Inflammatory macrophage treated with lipopolysaccharide for 4 hours (primary cell): ENCODE measurements at regions not wholly inside any gene's neighbourhood (a gene's known extent, or its start where the extent isn't known, plus 50 kb on each side); places are given as distances from the start of the nearest gene placed in this dataset.

Experiments used
- DNase-seq: peaks from one replicate; pipeline ENCODE4 v3.0.0-alpha.2; 2020

DNA sequence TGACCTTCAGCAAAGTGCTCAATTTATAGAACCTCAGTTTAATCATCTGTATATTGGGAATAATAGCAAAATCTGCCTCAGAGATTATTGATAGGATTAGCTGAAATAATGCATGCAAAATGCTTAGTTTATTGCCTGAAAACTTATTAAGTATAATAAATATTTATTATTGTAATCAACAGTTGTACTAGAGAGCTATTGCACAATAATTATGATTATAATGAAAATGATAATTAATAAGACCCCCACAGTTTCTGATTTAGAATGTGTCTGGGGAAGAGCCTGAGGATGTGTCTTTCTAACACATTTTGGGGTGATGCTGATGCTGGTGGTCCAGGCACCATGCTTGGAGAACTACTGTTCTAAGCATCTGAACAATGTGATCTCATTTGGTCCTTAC, 419.6 kb downstream of the NPIPA7 start:
- DNase-seq, result no peak

DNA sequence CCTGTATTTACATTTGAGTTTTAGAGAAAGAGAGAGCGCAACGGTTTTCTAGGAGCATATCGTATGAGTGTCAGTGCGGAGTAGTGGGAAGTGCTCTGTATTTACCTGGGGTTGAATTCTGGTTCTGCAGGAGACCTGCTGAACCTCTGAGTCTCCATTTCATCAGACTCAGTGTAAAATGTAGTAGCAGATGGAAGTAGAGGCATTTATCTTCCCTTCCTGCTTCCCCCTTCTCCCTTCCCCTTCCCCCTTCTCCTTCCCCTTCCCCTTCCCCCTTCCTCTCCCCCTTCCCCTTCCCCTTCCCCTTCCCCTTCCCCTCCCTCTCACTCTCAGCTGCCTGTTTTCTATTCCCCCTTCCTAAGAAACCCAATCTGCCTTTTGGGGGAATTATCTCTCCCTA, 426.9 kb downstream of the NPIPA7 start:
- DNase-seq, result no peak

DNA sequence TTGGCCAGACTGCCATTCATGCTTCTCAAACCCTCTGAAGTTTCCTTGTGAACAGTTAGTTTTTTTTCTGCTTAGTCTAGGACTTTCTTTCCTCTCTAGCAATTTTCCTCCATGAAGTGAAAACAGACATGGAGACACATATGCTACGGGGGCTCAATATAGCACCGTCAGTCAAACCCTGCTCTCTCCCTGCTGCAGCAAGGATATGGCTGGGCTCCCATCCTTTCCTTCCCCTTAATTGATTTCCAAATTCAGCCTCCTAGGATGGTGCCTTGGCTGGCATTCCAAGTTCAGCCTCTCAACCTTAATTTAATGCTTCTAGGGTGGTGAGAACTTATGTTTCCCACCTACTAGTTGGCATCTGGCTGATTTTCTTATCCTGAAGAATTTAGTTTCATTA, 436.7 kb downstream of the NPIPA7 start:
- no peak for DNase-seq

DNA sequence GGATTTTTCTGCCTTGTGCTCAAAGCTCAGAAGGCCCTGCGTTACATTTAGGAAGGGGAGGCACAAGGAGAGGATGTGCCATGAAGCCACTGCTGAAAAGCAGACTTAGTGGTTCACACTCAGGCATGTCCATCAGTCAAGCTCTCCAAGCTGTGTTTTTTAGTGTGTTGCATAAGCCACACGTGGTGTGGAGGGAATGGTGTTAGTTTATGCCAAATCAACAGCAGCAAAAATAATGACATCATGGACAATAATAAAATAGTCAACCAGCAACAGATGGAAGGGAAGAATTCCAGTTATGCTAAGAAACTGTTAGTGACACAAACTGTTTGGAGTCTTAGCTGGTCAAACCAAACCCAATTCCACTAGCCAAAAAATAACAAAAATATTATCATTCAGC, 438.3 kb downstream of the NPIPA7 start:
- DNase-seq, result no peak

DNA sequence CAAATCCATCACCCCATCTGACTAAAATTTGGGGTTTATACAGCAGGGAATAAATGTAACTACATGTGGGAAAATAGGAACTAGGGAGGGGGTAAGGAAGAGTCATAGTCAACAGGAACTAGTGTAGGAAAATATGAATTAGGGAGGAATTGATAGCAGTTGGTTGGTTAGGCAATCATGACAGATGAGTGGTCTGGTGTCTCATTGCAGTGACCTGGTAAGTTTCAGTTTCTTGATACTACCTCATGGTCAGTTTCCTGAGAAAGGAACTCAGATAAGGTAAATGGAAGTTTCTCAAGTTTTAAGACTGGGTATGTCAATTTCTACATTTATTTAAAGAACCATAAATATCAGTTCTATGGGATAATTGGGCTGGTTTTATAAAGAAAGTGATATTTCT, 442.3 kb downstream of the NPIPA7 start:
- no peak for DNase-seq

DNA sequence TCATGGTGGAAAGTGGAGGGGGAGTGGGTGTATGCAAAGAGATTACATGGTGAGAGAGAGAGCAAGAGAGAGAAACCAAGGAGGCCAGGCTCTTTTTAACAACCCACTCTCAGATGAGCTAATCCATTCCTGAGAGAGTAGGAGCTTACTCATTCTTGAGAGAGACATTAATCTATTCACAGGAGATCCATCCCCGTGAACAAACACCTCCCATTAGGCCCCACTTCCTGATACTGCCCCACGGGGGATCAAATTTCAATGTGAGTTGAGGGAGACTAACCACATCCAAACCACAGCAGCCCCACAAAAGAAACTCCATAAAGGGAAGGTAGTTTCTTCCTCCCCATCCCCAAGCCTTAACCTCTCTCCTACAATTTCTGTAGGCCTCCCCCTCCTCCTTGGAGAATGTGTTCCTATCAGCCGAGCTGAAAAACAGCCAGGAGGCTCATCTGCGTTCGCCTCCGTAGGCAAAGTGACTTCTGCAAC, 450.0 kb downstream of the NPIPA7 start:
- no peak for DNase-seq

DNA sequence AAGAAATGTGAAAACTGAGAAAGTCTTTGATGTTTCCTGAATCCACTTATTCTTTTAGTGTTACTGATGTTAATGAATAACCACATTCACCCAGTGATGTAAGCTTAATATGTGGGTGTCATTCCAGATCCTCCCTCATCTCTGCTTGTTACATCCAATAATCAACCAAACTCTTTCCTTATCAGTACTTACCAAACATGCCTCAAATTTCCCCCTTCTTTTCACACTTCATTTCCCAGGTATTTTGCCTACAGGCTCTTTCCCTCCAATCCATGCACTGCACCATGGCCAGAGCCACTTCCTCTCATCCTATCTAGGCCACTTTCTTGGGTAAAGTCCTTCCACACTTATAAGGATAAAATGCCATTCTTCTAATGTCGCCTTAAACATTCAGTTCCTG, 451.5 kb downstream of the NPIPA7 start:
- no peak for DNase-seq

DNA sequence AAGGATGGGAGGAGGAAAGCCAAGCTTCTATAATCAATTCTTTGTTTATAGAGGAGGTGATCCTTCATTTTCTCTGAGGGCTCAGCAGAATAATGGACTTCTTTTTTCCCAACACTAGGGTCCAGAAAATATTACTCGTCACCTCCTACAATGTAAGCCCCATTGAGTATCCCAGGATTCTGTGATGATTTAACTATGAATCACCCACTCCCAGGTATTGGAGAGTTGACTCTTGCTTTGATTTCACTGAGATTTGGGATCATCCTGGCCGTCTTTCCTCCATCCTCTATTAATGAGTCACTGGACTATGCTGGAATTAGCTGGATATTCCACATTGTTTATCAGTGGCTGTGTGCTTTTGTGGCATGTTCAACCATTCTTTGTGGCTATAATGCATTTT, 452.0 kb downstream of the NPIPA7 start:
- no peak for DNase-seq

DNA sequence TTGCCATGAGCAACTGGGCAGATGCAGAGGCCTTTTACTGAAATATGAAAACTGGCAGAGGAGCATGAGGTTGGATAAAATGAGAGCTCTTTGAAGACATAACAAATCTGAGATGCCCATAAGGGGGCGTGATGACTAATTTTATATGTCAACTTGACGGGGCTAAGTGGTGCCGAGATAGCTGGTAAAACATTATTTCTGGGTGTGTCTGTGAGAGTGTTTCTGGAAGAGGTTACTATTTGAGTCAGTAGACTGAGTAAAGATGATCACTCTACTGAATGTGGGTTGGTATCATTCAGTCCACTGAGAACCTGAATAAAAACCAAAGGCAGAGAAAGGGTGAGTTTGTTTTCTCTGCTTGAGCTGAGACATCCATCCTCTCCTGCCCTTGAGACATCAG, 454.2 kb downstream of the NPIPA7 start:
- no peak for DNase-seq

DNA sequence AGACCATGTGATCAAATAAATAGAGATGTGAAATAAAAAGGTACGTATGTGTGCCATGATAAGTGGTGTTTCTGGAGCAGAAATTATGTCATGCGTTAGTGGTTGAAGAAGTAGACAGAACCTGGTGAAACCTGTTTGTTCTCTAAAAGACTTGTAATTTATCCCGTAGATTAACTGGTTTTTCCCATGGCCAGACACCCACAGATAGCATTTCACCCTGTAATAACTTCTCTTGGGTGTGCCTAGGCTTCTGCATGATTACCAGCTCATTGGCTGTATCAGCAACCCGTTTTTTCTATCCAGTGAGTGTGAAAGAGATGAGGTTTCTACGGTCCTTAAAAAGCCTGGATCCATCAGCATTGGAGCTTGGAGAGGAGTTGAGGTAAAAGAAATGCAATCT, 471.3 kb downstream of the NPIPA7 start:
- DNase-seq, result no peak

DNA sequence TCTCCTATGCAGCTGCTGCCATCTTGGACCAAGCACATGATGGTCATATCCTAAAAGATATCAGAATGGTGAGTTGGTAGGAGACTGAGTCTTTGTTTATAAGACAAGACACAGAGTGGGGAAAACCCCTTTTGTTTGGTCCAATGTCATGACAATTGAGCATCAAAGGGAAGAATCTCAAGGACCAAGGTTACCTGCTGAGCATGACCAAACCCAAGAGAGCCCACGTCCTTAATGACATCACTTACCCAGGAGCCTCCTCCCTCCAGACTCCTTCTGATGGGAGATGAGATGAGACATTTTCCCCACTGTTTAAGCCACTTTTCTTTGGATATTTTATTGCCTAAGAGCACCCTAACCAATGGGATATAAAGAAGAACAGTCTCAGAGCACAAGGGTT, 478.1 kb downstream of the NPIPA7 start:
- no peak for DNase-seq

DNA sequence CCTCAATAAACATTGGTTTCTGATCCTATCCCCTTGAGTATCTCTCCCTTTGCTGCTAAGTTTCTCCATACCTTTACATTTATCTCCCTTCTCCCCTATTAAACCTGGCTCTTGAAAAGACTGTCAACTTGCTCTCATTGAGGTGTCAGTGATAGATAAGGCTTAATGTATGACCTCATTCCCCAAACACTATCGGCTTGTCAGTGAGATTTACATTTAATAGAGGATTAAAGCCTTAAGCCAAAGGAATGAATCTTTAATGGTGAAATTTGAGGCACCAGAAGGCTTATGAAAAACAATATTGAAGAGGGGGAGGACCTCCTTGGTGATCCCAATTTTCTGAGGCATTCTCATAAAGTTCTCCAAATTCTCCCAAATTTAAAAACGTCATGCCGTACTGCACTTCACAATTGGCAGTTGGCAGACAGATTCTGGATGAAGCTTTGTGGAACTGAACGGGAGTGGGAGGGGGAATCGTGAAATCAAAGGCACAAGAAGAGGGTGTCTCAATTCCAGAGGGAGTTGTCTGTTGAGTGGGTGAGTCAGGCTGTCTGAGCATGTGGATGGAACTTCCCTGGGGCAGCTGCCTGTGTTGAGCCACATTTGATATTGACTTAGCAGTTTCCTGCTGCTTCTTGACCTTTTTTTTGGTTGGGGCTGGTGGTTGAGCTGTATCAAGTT, 478.8 kb downstream of the NPIPA7 start:
- DNase-seq, result peak; percentile 77

DNA sequence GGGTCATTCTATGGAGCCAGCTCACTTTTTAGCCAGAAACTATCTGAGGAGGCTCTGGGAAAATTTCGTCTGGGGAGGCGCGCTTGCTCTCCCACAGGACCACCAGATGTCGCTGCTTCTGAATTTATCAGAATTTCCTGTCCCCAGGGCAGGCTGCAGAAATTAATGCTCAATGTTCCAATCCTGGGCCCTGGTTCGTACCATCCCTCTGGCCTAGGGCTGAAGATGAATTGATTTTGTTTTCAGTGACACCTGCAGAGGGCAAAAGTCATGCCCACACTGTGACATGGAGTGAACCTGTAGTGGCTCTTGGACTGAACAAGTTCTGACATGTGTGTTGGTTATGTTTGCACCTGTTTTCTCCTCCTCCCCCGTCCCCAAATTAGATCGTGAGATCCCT, 482.6 kb downstream of the NPIPA7 start:
- peak; percentile 58 for DNase-seq

DNA sequence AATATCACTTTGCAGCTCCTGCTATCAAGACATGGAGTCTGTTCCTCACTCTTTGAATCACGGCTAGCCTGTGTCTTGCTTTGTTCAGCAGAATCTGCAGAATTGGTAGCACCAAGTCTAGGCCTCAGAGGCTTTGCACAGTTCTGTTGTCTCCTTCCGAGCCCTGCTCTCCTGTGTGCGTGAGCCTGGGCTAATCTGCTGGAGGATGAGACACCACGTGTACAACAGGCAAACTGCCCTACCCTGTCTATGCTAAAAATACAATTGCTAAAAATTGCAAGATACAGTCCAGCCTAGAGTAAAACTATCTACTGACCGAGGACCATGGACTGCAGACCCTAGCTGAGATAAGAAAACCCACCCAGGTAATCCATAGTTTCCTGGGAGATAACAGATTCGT, 484.7 kb downstream of the NPIPA7 start:
- no peak for DNase-seq

DNA sequence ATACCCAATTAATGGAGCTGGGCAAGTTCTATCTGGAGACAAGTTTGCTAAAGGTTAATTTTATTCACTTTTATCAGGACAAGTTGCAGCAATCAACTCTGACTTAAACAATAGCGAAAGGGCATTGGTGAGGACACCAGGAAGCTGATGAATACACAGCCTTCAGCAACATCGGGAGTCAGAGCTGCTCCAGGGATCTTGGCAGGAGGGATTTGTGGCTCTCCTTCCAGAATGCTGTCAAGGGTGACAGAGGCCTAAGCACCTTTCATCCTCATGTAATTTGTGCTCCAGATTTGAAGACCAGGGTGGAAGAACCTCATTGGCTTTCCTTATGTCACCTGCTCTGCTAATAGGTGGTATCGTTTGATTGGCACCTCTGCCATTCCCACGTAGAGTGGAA, 485.6 kb downstream of the NPIPA7 start:
- no peak for DNase-seq

DNA sequence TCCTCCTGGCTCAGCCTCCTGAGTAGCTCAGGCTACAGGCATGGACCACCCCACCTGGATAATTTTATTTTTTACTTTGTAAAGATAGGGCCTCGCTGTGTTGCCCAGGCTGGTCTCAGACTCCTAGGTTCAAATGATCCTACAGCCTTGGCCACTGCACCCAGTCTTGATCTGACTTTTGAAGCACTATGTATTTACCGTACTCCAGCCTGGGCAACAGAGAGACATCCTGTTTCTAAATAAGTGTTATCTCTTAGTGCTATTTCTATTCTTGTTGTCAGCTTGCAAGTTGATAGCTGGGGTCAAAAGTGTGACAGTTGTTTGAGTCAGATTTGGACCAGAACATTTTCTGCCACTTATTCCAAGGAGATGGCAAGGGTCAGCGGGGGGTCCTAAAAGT, 486.4 kb downstream of the NPIPA7 start:
- no peak for DNase-seq

DNA sequence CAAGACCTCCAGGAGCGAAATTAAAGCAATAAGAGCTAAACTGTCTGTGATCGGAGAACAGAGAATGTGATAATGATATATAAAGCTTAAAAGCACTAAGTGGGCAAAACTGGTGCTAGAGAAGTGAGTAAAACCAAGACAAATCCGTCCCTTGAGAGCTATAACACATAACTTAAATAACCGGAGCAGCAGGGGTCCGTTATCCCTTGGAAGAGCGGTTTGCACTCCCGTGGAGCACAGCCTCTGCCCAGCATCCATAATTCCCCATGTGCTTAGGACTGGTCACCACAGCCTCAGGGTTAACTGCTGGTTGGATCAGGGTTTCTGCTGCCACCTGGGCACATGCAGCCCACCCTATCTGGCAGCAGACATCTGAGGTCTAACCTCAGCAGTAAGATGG, 489.0 kb downstream of the NPIPA7 start:
- DNase-seq, result no peak

DNA sequence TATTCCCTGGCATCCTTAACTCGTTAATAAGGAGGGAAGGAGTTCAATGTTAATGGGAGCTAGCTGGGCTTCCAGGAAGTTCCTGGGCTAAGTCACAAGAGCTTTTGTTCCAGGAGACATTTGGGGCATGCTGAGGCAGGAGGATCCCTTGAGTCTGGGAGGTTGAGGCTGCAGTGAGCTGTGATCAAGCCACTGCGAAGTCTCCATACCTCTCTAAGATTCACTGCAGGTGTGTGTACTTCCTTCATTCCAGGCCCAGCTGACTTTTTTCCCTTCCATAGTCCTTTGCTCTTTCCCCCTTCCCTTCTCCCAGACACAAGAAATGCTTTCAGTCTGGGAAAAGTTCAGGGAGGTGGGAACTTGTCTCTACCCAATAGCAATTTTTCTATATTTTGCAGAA, 489.8 kb downstream of the NPIPA7 start:
- no peak for DNase-seq

DNA sequence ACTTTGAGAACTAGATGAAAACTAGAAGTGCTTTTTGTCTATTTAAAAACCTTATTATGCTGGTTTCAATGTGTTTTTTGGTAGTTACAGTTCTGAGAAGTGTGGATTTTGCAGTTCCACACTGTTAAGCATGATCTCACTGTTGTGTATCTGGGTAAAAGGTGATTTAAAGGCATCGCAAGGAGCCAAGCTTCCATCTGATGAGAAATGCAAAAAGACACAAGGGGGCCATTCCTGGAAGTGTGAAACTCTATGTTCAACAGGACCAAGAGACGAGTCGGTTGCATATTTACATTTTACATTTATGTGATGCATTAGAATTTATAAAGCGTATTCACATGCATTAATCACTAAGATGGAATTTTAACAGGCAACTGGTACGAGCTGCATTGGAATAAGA, 490.8 kb downstream of the NPIPA7 start:
- DNase-seq, result no peak

DNA sequence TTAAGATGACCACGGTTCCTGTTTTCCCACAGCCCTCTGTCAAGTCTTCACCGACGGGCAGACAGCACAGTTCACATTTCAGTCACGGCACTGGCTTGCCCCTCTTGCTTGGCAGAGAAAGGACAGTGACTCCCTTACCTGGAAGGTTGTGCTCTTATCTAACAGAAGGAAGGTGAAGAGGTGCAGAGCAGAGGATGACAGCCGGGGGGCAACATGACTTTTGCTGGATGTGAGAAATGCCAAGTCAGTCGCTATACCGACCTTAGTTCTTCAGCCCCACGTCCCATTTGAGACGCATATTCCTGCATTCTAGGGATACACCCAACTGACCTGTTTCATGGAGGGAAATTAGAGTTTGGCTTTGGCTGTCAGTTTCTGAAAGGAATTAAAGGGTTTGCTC, 492.3 kb downstream of the NPIPA7 start:
- no peak for DNase-seq

DNA sequence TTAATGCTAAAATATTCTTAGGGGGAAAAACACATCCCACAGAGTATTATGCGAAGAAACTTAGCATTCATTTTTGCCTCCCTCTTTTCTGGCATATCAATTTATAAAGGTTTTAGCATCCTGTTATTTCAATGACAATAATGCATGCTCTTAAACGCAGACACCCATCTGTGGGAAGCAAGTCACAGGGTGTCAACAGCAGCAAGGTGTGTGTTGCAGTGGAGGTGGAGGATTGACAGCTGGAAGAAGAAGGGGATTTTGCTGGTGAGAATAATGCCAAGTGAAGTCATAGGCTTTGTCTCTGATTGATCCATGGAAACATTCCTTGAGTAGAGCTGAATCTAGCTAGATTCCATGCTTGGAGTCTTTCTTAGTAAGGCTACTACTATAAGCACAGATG, 498.1 kb downstream of the NPIPA7 start:
- DNase-seq, result no peak

DNA sequence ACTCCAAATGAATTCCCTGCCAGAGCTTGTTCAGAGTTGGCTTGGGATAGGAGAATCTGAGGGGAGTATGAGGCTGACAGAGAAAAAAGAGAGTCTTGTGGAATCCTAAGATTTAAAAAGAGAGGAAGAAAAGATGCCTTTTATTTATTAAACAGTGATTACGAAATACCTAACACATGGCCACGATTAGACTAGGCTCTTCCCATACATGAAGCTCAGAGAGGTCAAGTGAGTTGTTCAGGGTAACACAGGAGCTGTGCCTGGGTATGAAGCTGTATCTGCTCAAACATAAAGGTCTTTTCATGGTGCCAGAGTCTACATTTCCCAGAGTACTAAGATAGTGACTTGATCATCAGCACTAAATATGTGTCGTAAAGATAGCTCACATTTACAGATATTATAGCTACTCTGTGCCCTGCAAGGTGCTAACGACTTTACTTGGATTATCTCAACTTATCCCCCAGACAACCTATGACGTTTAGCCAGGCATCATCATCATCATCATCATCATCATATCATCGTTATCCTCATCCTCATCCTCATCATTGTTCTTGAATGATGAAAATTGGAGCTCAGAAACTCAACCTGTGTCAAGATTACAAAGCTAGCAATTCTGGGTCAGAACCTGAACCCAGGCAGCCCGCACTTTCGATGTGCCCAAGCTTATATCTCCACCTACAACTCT, 500.8 kb downstream of the NPIPA7 start:
- no peak for DNase-seq

DNA sequence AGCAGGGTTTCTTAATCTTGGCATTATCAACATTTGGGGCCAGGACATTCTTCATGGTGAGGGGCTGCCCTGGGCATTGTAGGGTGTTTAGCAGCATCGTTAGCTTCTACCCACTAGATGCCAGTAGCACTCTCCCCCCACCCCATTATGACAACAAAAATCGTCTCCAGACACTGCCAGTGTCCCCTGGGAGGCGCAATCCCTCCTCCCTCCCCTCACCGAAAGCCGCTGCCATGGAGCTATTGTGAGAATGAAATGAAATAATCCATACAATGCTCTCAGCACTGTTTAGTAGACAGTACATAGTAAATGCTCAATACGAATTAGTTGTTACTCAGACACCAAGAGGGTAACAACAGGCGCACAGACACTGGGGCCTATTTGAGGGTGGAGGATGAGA, 502.9 kb downstream of the NPIPA7 start:
- DNase-seq, result no peak

DNA sequence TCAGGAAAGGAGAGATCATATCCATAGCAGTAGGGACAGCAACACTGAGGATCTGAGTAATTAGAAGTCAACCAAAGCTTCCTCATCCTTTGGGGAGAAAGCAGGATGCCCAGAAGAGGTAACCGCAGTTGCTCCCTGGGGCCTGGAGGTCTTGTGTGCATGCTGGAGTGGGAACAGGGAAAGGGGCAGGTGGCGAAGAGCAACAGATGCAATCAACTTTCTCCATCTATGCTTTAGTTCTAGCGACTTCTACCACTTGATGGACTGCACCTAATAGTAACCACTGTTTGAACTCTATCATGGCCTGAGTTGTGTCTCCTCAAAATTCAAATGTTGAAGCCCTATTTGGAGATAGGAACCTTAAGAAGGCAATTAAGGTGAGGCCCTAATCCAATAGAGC, 503.8 kb downstream of the NPIPA7 start:
- no peak for DNase-seq

DNA sequence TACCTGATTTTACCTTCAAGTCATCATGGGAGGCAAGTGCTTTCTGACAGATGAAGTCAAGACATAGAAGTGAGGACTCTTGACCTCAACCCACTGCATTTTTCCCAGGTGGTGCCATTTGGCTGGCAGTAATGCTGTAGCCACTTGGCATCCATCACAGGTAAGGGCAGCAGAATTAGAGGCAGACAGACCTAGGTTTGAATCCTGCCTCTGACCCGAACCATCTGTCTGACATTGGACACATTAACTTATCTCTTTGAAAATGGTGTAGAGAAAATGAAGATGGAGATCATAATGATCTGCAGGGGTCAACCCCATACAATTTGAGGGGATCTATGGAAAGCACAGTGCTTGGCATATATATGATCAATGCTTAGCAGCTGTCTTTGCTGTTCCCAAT, 505.5 kb downstream of the NPIPA7 start:
- DNase-seq, result no peak
